Kidney epithelial cell (primary cell): ENCODE measurements at regions not wholly inside any gene's neighbourhood (a gene's known extent, or its start where the extent isn't known, plus 50 kb on each side); places are given as distances from the start of the nearest gene placed in this dataset.

Experiments
- DNase-seq: peaks from one replicate; pipeline ENCODE4 v3.0.0-alpha.2; 2010; ENCODE audit warnings: low read depth
- H3K27me3 ChIP-seq: 2 replicates; pipeline ENCODE4 v1.6.0; 2011; ENCODE audit warnings: low read length; ENCODE audit not compliant: control insufficient read depth, insufficient read depth
- H3K36me3 ChIP-seq: 2 replicates; pipeline ENCODE4 v1.5.1; 2011; ENCODE audit warnings: low read length; ENCODE audit not compliant: control insufficient read depth, insufficient read depth
- H3K4me3 ChIP-seq: 2 replicates; pipeline ENCODE4 v1.5.1; 2011; ENCODE audit warnings: low read depth, mild to moderate bottlenecking, control low read depth, low read length
- CTCF ChIP-seq: IDR thresholded peaks from 2 replicates; pipeline ENCODE4 v1.5.1; 2011; ENCODE audit warnings: mild to moderate bottlenecking, moderate library complexity, low read length, control low read depth, inconsistent platforms; ENCODE audit not compliant: insufficient read depth, poor library complexity, severe bottlenecking

DNA sequence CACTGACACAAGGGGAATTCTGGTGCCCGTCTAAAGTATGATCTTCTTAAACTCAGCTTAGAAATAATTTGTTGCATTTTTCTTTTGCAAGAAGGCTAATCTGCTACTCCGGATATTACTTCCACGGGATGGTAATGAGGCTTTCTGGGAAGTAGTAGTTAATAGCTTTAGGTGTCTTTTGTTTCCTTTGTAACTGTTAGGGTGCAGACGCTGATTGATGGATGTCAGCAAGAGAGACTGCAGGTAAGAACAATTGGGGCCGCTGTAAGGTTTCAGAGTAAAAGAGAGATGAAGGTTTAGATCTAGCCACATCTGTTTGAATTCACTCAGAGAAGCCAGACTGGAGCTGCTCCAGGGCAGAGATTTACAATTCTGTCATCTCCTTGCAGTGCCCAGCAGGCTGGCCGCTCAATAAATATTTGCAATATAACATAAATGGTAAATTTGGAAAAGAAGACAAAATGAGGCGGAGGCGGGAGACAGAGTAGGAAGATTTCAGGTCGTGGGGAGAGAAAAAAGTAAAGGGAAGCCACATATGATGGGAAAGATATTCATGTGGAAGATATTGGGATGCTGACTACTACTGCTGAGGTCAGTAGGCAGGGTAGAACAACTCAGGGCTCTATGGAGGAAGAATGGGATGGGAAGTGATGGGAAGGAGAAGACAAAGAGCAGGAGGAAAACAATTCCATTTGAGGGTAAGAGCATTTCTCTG, 320.5 kb downstream of the AASDHPPT start:
- Histone ChIP-seq H3K4me3 (no peak overlapping the region), H3K27me3 (no peaks in the 10 kb centered on the region), H3K36me3 (no peaks in the 10 kb centered on the region)
- TF ChIP-seq CTCF, result no peak
- no peak for DNase-seq

- DNase-seq, result peak; percentile 41
- TF ChIP-seq CTCF, result no peak
- H3K27me3 ChIP-seq, result no peaks in the 10 kb centered on the region
- H3K4me3 ChIP-seq, result no peak overlapping the region
- no peaks in the 10 kb centered on the region for H3K36me3 ChIP-seq
These were observed 321.1 kb downstream of the AASDHPPT start for GRCh38 chr11:106398502-106399075.

DNA sequence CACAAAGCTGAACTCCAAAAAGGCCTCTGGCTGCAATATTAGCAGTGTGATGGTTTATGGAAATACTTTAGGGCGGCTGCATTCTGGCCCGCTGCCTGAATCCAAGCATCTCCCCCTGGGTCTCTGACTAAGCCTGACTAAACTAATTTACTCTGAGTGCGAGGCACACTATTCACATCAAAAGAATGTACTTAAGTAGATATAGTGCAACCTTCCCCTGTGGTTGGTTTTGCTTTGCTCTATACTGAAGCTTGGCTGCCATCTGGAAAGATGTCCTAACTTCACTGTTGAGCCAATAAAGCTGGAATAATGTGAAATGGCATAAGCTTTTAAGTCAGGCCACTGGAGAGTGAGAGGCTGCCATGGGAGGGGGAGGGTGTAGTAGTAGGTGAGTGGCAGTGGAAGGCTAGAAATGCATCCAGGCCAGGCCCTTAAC, 321.6 kb downstream of the AASDHPPT start:
- Histone ChIP-seq H3K4me3 (no peak overlapping the region), H3K36me3 (no peaks in the 10 kb centered on the region), H3K27me3 (no peaks in the 10 kb centered on the region)
- DNase-seq, result peak; percentile 97
- no peak for TF ChIP-seq CTCF

DNA sequence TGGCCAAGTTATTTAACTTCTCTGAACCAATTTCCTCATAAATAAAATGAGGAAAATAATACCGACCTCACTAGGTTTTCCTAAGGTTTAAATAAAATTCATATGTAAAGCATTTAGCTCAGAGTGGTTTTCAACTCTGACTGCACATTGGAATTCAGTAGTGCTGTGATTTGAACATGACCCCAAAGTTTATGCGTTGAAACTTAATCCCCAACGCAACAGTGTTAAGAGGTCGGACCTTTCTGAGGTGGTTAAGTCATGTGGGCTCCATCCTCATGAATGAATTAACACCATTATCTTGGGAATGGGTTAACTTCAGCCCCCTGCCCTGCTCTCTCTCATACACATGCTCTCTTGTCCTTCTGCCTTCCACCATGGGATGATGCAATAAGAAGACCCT, 322.2 kb downstream of the AASDHPPT start:
- Histone ChIP-seq H3K27me3 (no peaks in the 10 kb centered on the region), H3K4me3 (no peak overlapping the region), H3K36me3 (no peaks in the 10 kb centered on the region)
- DNase-seq, result no peak
- TF ChIP-seq CTCF, result no peak

DNA sequence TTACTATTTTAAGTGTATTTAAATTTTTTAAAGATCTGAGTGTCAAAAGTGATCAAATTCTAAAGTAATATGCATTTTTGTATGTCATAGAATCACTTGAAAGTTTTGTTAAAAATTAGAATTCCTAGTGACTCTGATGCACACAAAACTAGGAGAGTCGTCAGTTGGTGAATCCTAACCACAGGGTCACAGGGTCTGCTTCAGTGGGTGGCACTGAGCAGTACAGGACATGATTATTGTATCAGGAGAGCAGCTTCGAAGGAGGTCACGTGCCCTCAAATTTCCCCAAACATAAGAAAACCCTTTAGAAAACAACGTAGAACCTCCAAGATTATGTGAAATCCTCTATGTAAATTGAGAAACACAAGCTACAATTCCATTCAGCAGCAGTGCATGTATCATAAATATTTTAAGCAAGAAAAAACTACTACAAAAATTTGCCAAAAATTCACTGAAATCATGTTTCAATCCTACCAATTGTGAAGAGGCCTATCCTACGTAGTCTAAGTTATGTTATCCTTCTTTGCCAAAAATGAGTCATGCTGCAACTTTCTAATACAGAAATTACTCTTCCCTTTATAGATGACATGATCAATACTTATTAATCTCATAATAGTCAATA, 323.6 kb downstream of the AASDHPPT start:
- H3K27me3 ChIP-seq, result no peaks in the 10 kb centered on the region
- no peaks in the 10 kb centered on the region for H3K36me3 ChIP-seq
- TF ChIP-seq CTCF, result no peak
- DNase-seq, result no peak
- H3K4me3 ChIP-seq, result no peak overlapping the region
